PC-9 (cell line): ENCODE measurements at regions not wholly inside any gene's neighbourhood (a gene's known extent, or its start where the extent isn't known, plus 50 kb on each side); places are given as distances from the start of the nearest gene placed in this dataset.
A peak's percentile ranks its signal among the peaks of the same experiment; 100 is the strongest.

Source experiments
- BruUV-seq: library from RNA; stranded (reverse); fragments of 400-500 nt; replicated peaks from 2 replicates; lab custom pipeline; 2021; lab: Mats Ljungman, UMichigan
- CTCF ChIA-PET: fragments of 300-600 bp; sonication (Branson Sonifier 250); formaldehyde crosslinking; loops from one replicate; lab custom pipeline; 2022; ENCODE audit warnings: antibody characterized with exemption; lab: Charles Lee
- POLR2A ChIA-PET: fragments of 300-600 bp; sonication (Branson Sonifier 250); formaldehyde crosslinking; loops from one replicate; lab custom pipeline; 2022; ENCODE audit warnings: antibody characterized with exemption; ENCODE audit not compliant: unreplicated experiment; lab: Charles Lee
- DNase-seq, 2 experiments: peaks; one replicate each; pipeline versions ENCODE4 v3.0.0 to v3.0.0-alpha.2; 2015 to 2022; ENCODE audit warnings: mixed read lengths in 1 of 2
- H2AFZ ChIP-seq: fragments of 200-600 bp; sonication (generic); 2 replicates; pipeline ENCODE4 v1.8.1; 2017; ENCODE audit warnings: antibody characterized with exemption
- H3F3A ChIP-seq: fragments of 200-600 bp; sonication (generic); 2 replicates; pipeline ENCODE4 v1.8.1; 2017; ENCODE audit warnings: antibody characterized with exemption, mild to moderate bottlenecking, low read depth; ENCODE audit not compliant: insufficient read depth
- H3K27ac ChIP-seq: fragments of 200-600 bp; sonication (generic); 2 replicates; pipeline ENCODE4 v1.6.1; 2016; ENCODE audit warnings: mixed run types
- H3K27me3 ChIP-seq: fragments of 200-600 bp; sonication (generic); 2 replicates; pipeline ENCODE4 v1.6.1; 2016; ENCODE audit warnings: low read depth, mixed run types; ENCODE audit not compliant: insufficient read depth
- H3K36me3 ChIP-seq: fragments of 200-600 bp; sonication (generic); 2 replicates; pipeline ENCODE4 v1.6.1; 2016; ENCODE audit warnings: low read depth, mixed run types
- H3K4me1 ChIP-seq: fragments of 200-600 bp; sonication (generic); replicated peaks from 2 replicates; pipeline ENCODE4 v1.6.1; 2016; ENCODE audit warnings: mixed run types; ENCODE audit not compliant: insufficient read depth
- H3K4me2 ChIP-seq: fragments of 200-600 bp; sonication (generic); 2 replicates; pipeline ENCODE4 v1.6.1; 2017; ENCODE audit warnings: mixed run types
- H3K4me3 ChIP-seq: fragments of 200-600 bp; sonication (generic); 2 replicates; pipeline ENCODE4 v1.6.1; 2016; ENCODE audit warnings: mixed run types
- H3K79me2 ChIP-seq: fragments of 200-600 bp; sonication (generic); 2 replicates; pipeline ENCODE4 v1.6.1; 2017; ENCODE audit warnings: low read depth, mixed run types
- H3K9me2 ChIP-seq: fragments of 200-600 bp; sonication (generic); 2 replicates; pipeline ENCODE4 v1.8.1; 2017; ENCODE audit warnings: mild to moderate bottlenecking; ENCODE audit not compliant: insufficient read depth
- H3K9me3 ChIP-seq: fragments of 200-600 bp; sonication (generic); 2 replicates; pipeline ENCODE4 v1.8.1; 2016; ENCODE audit warnings: low read depth; ENCODE audit not compliant: insufficient read depth
- H4K20me1 ChIP-seq: fragments of 200-600 bp; sonication (generic); 2 replicates; pipeline ENCODE4 v1.8.1; 2017; ENCODE audit not compliant: insufficient read depth
- CTCF ChIP-seq: fragments of 200-600 bp; sonication (generic); conservative IDR thresholded peaks from 2 replicates; pipeline ENCODE4 v1.6.1; 2017; ENCODE audit warnings: mixed run types, antibody characterized with exemption, mild to moderate bottlenecking, moderate library complexity
- EZH2 ChIP-seq: fragments of 200-600 bp; sonication (generic); IDR thresholded peaks from 2 replicates; pipeline ENCODE4 v1.8.0; 2017; ENCODE audit warnings: antibody characterized with exemption, low read depth
- intact Hi-C: fragments of 100-400 bp; cut with micrococcal nuclease; formaldehyde crosslinking; loops from one replicate; pipeline ENCODE4 v1.10.0; 2022; ENCODE audit not compliant: unreplicated experiment

GRCh38 chr18:24600076-24600654 is 139.7 kb downstream of the HRH4 start:
- Histone ChIP-seq H3K9me3 (no peaks in the 10 kb centered on the region), H3K4me3 (no peak overlapping the region), H3K4me2 (no peak overlapping the region), H3K27me3 (peaks cover 16% of the 10 kb centered on the region), H2AFZ (no peak overlapping the region), H4K20me1 (no peaks in the 10 kb centered on the region), H3K9me2 (no peaks in the 10 kb centered on the region), H3K27ac (no peak overlapping the region), H3K79me2 (no peaks in the 10 kb centered on the region), H3K36me3 (no peaks in the 10 kb centered on the region), H3F3A (no peaks in the 10 kb centered on the region), H3K4me1 (no peaks in the 10 kb centered on the region)
- DNase-seq = no peak
- CTCF ChIA-PET = no interaction called here
- intact Hi-C loops = loop anchor here (10.0 kb wide), 1 partner anchor 125 kb away; no protein-coding TSS in a partner anchor
- BruUV-seq = no TSS peak
- TF ChIP-seq EZH2 = no peak
- TF ChIP-seq CTCF = peak; percentile 61
- POLR2A ChIA-PET = no interaction called here

GRCh38 chr18:24601585-24601984 is 141.1 kb downstream of the HRH4 start:
- Histone ChIP-seq H4K20me1 (no peaks in the 10 kb centered on the region), H3K27me3 (peaks cover 16% of the 10 kb centered on the region), H3K4me3 (no peak overlapping the region), H3K36me3 (no peaks in the 10 kb centered on the region), H3K27ac (no peak overlapping the region), H2AFZ (no peak overlapping the region), H3K79me2 (no peaks in the 10 kb centered on the region), H3F3A (no peaks in the 10 kb centered on the region), H3K4me1 (no peaks in the 10 kb centered on the region), H3K9me3 (no peaks in the 10 kb centered on the region), H3K9me2 (no peaks in the 10 kb centered on the region), H3K4me2 (no peak overlapping the region)
- TF ChIP-seq EZH2 (no peak), CTCF (no peak)
- ChIA-PET POLR2A (no interaction called here), CTCF (no interaction called here)
- intact Hi-C loops = loop anchor here (10.0 kb wide), 1 partner anchor 123 kb away; no protein-coding TSS in a partner anchor
- no TSS peak for BruUV-seq
- no peak for DNase-seq

DNA sequence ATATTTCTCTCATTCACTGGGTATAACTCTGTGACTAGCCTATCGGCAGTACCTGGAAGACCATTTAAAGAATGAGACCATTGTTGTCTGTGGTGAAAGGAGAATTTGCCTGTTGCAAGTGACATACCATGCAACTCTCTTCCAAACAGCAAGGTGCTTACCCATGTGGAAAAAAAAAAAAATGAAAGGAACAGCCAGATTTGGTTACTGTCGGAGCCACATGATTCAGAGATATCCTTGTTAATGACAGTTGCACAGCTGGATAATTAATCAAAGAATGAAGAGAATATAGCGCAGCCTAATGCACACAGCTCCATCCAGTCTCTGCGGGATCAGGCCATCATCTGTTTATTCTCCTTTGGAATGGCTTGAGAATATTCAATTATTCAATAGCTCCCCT is 141.8 kb downstream of the HRH4 start:
- Histone ChIP-seq H2AFZ (no peak overlapping the region), H3K9me2 (no peaks in the 10 kb centered on the region), H4K20me1 (no peaks in the 10 kb centered on the region), H3K4me1 (no peaks in the 10 kb centered on the region), H3K4me2 (no peak overlapping the region), H3K27me3 (peaks cover 16% of the 10 kb centered on the region), H3F3A (no peaks in the 10 kb centered on the region), H3K79me2 (no peaks in the 10 kb centered on the region), H3K4me3 (no peak overlapping the region), H3K36me3 (no peaks in the 10 kb centered on the region), H3K9me3 (no peaks in the 10 kb centered on the region), H3K27ac (no peak overlapping the region)
- DNase-seq = no peak
- intact Hi-C loops = loop anchor here (10.0 kb wide), 1 partner anchor 123 kb away; no protein-coding TSS in a partner anchor
- BruUV-seq = no TSS peak
- ChIA-PET POLR2A (no interaction called here), CTCF (interaction anchor here (0.7 kb wide), 1 partner anchor 12 kb away, joined by 3 read pairs; no protein-coding TSS in a partner anchor)
- no peak for TF ChIP-seq EZH2
- no peak for TF ChIP-seq CTCF
